Naive B cell (primary cell): ENCODE measurements at regions not wholly inside any gene's neighbourhood (a gene's known extent, or its start where the extent isn't known, plus 50 kb on each side); places are given as distances from the start of the nearest gene placed in this dataset.

Experiments
- ATAC-seq, 2 donors: fragments of 150-1000 bp; cut with Tn5 transposase; 2 replicates each; pipeline ENCODE4 v1.10.0; 2021; ENCODE audit warnings: low read depth in 2 of 2, mild to moderate bottlenecking in 2 of 2, moderate library complexity in 2 of 2
- DNase-seq: peaks from one replicate; pipeline ENCODE4 v3.0.0; 2022
- H3K27ac Mint-ChIP-seq, 6 donors: one replicate each; pipeline ENCODE4 v1.8.0; 2020 to 2022; ENCODE audit warnings: mild to moderate bottlenecking in 6 of 6, mixed read lengths in 6 of 6, moderate library complexity in 5 of 6, inconsistent platforms in 2 of 6
- H3K27me3 Mint-ChIP-seq, 3 donors: one replicate each; pipeline ENCODE4 v1.8.0; 2021 to 2022; ENCODE audit warnings: mixed read lengths in 3 of 3, mild to moderate bottlenecking in 1 of 3
- H3K36me3 Mint-ChIP-seq, 2 donors: one replicate each; pipeline ENCODE4 v1.8.0; 2020 to 2022; ENCODE audit warnings: mixed read lengths in 2 of 2, inconsistent platforms in 1 of 2, mild to moderate bottlenecking in 1 of 2
- H3K4me1 Mint-ChIP-seq, 3 donors: one replicate each; pipeline ENCODE4 v1.8.0; 2020 to 2022; ENCODE audit warnings: mixed read lengths in 3 of 3, inconsistent platforms in 1 of 3, mild to moderate bottlenecking in 1 of 3, moderate library complexity in 1 of 3
- H3K4me3 Mint-ChIP-seq, 8 donors: one replicate each; pipeline ENCODE4 v1.8.0; 2020 to 2022; ENCODE audit warnings: mild to moderate bottlenecking in 8 of 8, mixed read lengths in 8 of 8, moderate library complexity in 8 of 8, inconsistent platforms in 2 of 8
- H3K9me3 Mint-ChIP-seq, 7 donors: one replicate each; pipeline ENCODE4 v1.8.0; 2020 to 2022; ENCODE audit warnings: mixed read lengths in 7 of 7, mild to moderate bottlenecking in 5 of 7, inconsistent platforms in 2 of 7, moderate library complexity in 1 of 7

DNA sequence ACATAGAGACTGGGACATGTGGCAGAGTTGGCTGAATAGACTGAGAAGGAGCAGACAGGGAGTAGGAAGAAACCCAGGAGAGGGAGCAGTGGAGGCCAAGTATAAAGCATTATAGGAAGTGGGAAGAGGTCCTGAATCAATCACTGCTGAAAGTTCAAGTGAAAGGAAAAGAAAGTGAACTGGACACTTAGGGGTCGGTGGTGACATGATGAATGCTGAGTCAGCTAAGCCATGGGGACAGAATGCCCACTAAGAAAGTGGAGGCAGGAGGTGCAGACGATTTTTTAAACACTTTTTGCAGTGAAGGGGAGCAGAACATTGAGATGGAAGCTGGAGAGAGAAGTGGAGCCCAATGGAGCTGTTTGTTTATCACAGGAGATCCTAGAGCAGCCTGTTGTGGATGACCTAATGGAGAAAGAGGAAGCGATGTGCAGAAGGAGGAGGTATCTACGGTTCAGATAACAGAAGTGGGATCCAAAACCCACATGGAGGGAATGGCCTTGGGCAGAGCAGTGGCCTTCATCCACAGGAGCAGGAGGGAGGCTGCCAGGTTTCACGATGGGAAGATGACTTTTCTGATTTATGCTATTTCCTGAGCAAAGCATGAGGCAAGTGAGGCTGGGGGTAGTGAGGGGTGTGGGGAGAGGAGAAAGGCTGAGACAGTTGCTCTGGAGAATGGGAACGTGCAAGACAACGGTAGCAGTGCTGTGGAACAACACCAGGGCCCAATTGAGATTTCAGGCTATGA, 208.2 kb downstream of the RPLP1 start:
- Mint-ChIP-seq H3K4me1 (peaks cover 8% of the 10 kb centered on the region in 3 donors), H3K27ac (no peak overlapping the region), H3K4me3 (no peak overlapping the region), H3K27me3 (peaks cover 23 to 26% (median 23%) of the 10 kb centered on the region in 3 donors), H3K36me3 (no peaks in the 10 kb centered on the region), H3K9me3 (peaks cover 0 to 1% (median 0%) of the 10 kb centered on the region in 7 donors)
- ATAC-seq (no peak), DNase-seq (no peak)

- H3K9me3 Mint-ChIP-seq = peaks cover 0 to 1% (median 0%) of the 10 kb centered on the region in 7 donors
- ATAC-seq = no peak
Observed at GRCh38 chr15:69661446-69661845, 208.8 kb downstream of the RPLP1 start.

GRCh38 chr15:69661871-69662644, 209.4 kb downstream of the RPLP1 start:
- H3K36me3 Mint-ChIP-seq = no peaks in the 10 kb centered on the region

More at GRCh38 chr15:69661446-69661845, 208.8 kb downstream of the RPLP1 start:
- H3K36me3 Mint-ChIP-seq = no peaks in the 10 kb centered on the region
- H3K27me3 Mint-ChIP-seq = peaks cover 23 to 26% (median 23%) of the 10 kb centered on the region in 3 donors
- H3K4me3 Mint-ChIP-seq = no peak overlapping the region
- peaks cover 14 to 15% (median 14%) of the 10 kb centered on the region in 3 donors for H3K4me1 Mint-ChIP-seq
- no peak for DNase-seq
- H3K27ac Mint-ChIP-seq = no peak overlapping the region

DNA sequence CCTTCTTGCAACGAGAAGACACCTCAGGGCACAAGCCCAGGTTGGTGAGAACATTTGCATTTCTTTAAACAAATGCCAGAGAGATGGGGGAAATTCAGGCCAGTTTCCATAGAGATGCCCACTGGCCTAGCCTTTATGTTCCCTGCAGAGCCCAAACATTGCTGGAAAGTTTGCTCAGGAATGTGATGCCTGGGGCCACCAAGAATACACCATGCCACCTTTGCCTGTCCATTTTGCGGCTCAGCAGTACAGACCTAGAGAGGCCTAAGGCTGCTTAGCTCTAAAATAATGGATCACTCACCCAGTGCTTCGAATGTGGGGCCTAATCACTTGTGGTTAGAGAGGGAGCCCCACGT, 210.0 kb downstream of the RPLP1 start:
- Mint-ChIP-seq H3K27ac (peak overlapping the region in 1 of 6 donors; percentile 39), H3K36me3 (no peaks in the 10 kb centered on the region), H3K4me3 (peak overlapping the region in 1 of 8 donors; percentile 30), H3K9me3 (peaks cover 0 to 1% (median 0%) of the 10 kb centered on the region in 7 donors), H3K27me3 (peaks cover 11 to 16% (median 12%) of the 10 kb centered on the region in 3 donors), H3K4me1 (peaks cover 22 to 25% (median 24%) of the 10 kb centered on the region in 3 donors)
- no peak for ATAC-seq
- no peak for DNase-seq

More at GRCh38 chr15:69661871-69662644, 209.4 kb downstream of the RPLP1 start:
- DNase-seq (no peak), ATAC-seq (no peak)
- peaks cover 17 to 22% (median 18%) of the 10 kb centered on the region in 3 donors for H3K27me3 Mint-ChIP-seq
- peaks cover 0 to 1% (median 0%) of the 10 kb centered on the region in 7 donors for H3K9me3 Mint-ChIP-seq
- H3K4me3 Mint-ChIP-seq = no peak overlapping the region
- peak overlapping the region in 1 of 6 donors; percentile 6 for H3K27ac Mint-ChIP-seq
- peaks cover 20 to 21% (median 20%) of the 10 kb centered on the region in 3 donors for H3K4me1 Mint-ChIP-seq

DNA sequence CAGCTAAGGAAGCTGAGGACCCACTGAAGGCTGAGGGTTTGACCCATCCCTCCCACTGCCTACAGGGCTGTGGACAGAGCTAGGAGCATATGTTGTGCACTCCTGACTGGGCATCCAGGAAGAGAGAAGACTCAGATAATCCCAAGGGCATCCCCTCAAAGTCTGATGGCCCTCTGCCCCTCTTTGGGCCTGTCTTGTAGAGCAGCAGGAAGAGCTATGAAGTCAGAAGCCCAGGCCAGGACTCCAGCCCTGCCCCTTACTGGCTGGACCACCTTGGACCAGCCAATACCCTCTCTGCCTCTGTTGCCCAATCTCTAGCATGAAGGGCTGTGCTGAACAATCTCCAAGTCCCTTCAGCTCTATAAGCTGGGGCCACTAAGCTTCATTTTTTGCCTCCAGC, 210.8 kb downstream of the RPLP1 start:
- no peak overlapping the region for H3K27ac Mint-ChIP-seq
- H3K27me3 Mint-ChIP-seq = peaks cover 4 to 8% (median 5%) of the 10 kb centered on the region in 3 donors
- H3K36me3 Mint-ChIP-seq = no peaks in the 10 kb centered on the region
- DNase-seq (no peak), ATAC-seq (no peak)
- no peak overlapping the region for H3K4me3 Mint-ChIP-seq
- H3K9me3 Mint-ChIP-seq = peaks cover 0 to 1% (median 0%) of the 10 kb centered on the region in 7 donors
- H3K4me1 Mint-ChIP-seq = peaks cover 30 to 33% (median 33%) of the 10 kb centered on the region in 3 donors

- H3K36me3 Mint-ChIP-seq = no peaks in the 10 kb centered on the region
- peaks cover 0 to 4% (median 0%) of the 10 kb centered on the region in 3 donors for H3K27me3 Mint-ChIP-seq
- H3K9me3 Mint-ChIP-seq = no peaks in the 10 kb centered on the region
- no peak overlapping the region for H3K27ac Mint-ChIP-seq
- peaks cover 35 to 38% (median 38%) of the 10 kb centered on the region in 3 donors for H3K4me1 Mint-ChIP-seq
- H3K4me3 Mint-ChIP-seq = no peak overlapping the region
- DNase-seq = no peak
- no peak for ATAC-seq
Observed at GRCh38 chr15:69663982-69664381, 211.4 kb downstream of the RPLP1 start.

GRCh38 chr15:69664572-69665571, 212.3 kb downstream of the RPLP1 start:
- Mint-ChIP-seq H3K9me3 (no peaks in the 10 kb centered on the region), H3K27ac (peak overlapping the region in 1 of 6 donors; percentile 57), H3K4me3 (peak overlapping the region in 1 of 8 donors; percentile 10), H3K4me1 (peaks cover 38 to 47% (median 46%) of the 10 kb centered on the region in 3 donors), H3K27me3 (peaks cover 0 to 4% (median 0%) of the 10 kb centered on the region in 3 donors), H3K36me3 (no peaks in the 10 kb centered on the region)
- ATAC-seq (no peak), DNase-seq (no peak)

GRCh38 chr15:69665641-69666111, 213.1 kb downstream of the RPLP1 start:
- no peaks in the 10 kb centered on the region for H3K36me3 Mint-ChIP-seq
- H3K9me3 Mint-ChIP-seq = no peaks in the 10 kb centered on the region
- H3K4me1 Mint-ChIP-seq = peaks cover 38 to 54% (median 46%) of the 10 kb centered on the region in 3 donors
- peak overlapping the region in 2 of 8 donors; percentile 33 to 86 for H3K4me3 Mint-ChIP-seq
- DNase-seq (no peak), ATAC-seq (no peak)
- H3K27ac Mint-ChIP-seq = peak overlapping the region in 2 of 6 donors; percentile 57 to 63
- H3K27me3 Mint-ChIP-seq = peaks cover 0 to 4% (median 0%) of the 10 kb centered on the region in 3 donors

GRCh38 chr15:69666441-69666882, 213.8 kb downstream of the RPLP1 start:
- no peaks in the 10 kb centered on the region for H3K36me3 Mint-ChIP-seq
- H3K27me3 Mint-ChIP-seq = peaks cover 0 to 4% (median 0%) of the 10 kb centered on the region in 3 donors
- DNase-seq (peak; percentile 19), ATAC-seq (peak; percentile 47 to 53)
- peaks cover 38 to 54% (median 46%) of the 10 kb centered on the region in 3 donors for H3K4me1 Mint-ChIP-seq
- H3K9me3 Mint-ChIP-seq = no peaks in the 10 kb centered on the region
- peak overlapping the region in 5 of 6 donors; percentile 50 to 97 (median 80) for H3K27ac Mint-ChIP-seq
- H3K4me3 Mint-ChIP-seq = peak overlapping the region; percentile 0 to 91 (median 70)

DNA sequence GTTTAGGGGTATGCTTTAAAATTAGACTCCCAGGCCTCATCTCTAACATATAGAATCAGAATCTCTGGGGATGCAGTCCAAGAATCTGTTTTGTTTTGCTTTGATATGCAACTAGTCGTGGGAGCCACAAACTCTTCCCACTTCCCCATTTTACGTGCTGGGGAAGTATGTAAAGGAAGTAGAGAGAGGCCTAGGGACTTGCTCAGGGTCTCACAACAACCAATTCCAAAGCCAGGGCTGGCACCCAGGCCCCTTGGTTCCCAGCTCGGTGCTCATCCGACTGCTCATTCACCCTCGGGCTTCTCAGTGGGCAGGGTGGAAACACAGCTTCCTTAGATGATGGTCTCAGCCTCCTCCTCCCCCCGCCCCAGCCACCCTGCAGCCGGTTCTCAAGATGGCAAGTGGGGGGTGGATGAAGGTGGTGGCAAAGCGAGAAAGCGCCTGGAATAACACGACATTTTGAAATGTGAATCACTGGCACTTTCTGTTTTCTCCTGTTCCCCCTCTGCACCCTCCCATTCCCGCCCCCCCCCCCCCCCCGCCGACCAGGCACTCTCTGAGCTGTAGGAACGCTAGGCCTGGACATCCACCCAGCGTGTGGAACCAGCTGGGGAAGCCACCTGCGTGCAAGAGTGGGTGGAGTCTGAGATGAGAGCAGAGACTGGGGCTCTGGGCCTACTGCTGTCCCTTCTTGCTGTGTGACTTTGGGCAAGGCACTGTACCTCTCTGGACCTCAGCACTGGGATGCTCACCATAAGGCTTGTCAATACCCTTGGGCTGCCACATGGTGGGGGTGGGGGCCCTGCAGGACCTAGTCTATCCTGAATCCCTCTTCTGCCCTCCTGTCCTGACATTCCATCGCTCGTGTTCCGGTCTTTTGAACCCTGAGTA, 214.5 kb downstream of the RPLP1 start:
- Mint-ChIP-seq H3K27me3 (peaks cover 0 to 4% (median 4%) of the 10 kb centered on the region in 3 donors), H3K4me3 (peak overlapping the region; percentile 0 to 91 (median 70)), H3K4me1 (peaks cover 38 to 54% (median 46%) of the 10 kb centered on the region in 3 donors), H3K36me3 (no peaks in the 10 kb centered on the region), H3K27ac (peak overlapping the region in 5 of 6 donors; percentile 50 to 97 (median 69)), H3K9me3 (no peaks in the 10 kb centered on the region)
- DNase-seq (peak; percentile 30), ATAC-seq (peak; percentile 57 to 63)

DNA sequence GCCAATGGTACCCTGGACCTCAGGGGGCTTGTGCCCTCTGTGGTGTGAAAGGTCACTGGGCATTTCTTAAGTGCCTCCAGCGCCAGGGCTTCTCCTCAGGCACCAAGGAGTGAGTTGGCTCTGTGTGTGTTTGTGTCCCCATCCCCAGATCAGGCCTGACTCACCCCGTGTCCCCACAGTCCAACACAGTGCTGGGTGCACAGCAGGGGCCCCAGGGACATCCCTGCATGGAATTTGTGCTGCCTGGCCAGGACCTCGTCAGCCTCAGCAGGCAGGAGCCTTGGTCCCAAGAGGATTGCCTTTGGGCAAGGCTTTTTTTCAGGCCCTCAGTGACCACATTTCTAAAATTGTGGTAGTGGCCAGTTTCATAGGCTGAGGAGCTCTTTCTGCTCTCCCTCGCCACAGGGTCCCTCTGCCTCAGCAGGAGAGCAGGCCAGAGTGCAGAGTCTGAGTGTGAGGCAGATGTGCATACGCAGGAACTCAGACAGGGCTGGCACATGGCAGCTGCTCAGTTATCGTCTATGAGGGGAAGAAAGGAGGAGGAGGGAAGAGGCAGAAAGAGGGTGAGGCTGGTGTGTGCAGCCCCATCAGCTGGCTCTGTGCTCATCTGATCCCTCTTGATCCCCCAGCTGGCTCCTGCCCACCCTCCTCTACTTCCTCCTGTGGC, 215.6 kb downstream of the RPLP1 start:
- Mint-ChIP-seq H3K27ac (peak overlapping the region in 4 of 6 donors; percentile 16 to 87 (median 61)), H3K9me3 (no peaks in the 10 kb centered on the region), H3K27me3 (peaks cover 3 to 6% (median 3%) of the 10 kb centered on the region in 3 donors), H3K4me1 (peaks cover 38 to 54% (median 46%) of the 10 kb centered on the region in 3 donors), H3K36me3 (no peaks in the 10 kb centered on the region), H3K4me3 (peak overlapping the region in 7 of 8 donors; percentile 39 to 84 (median 71))
- no peak for DNase-seq
- ATAC-seq = peak; percentile 28 to 33
